ENCODE measurements at regions not wholly inside any gene's neighbourhood (a gene's known extent, or its start where the extent isn't known, plus 50 kb on each side); places are given as distances from the start of the nearest gene placed in this dataset.
"Not testable (repeated sequence)": the region's sequence is repeated elsewhere in the genome, so short reads cannot be mapped to it uniquely, and the experiment has no call there.

DNA sequence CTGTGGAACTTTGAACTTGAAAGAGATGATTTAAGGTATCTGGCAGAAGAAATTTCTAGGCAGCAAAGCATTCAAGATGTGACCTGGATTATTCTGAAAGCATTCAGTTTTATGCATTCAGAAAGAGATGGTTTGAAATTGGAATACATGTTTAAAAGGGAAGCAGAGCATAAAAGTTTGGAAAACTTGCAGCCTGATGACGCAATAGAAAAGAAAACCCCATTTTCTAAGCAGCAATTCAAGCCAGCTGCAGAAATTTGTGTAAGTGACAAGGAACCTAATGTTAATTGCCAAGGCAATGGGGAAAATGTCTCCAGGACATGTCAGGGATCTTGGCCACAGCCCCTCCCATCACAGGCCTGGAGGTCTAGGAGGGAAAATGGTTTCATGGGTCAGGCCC, 354.0 kb downstream of the ZNF326 start:
- no peak for DNase-seq (ENCODE audit: low spot score)

DNA sequence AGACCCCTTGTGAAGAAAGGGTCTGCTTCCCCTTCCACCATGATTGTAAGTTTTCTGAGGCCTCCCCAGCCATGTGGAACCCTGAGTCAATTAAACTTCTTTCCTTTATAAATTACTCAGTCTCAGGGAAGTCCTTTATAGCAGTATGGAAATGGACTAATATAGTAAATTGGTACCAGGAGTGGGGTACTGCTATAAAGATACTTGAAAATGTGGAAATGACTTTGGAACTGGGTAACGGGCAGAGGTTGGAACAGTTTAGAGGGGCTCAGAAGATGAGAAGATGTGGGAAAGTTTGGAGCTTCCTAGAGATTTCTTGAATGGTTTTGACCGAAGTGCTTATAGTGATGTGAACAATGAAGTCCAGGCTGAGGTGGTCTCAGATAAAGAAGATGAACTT, 353.5 kb downstream of the ZNF326 start:
- DNase-seq (ENCODE audit: low spot score): not testable (repeated sequence)

DNA sequence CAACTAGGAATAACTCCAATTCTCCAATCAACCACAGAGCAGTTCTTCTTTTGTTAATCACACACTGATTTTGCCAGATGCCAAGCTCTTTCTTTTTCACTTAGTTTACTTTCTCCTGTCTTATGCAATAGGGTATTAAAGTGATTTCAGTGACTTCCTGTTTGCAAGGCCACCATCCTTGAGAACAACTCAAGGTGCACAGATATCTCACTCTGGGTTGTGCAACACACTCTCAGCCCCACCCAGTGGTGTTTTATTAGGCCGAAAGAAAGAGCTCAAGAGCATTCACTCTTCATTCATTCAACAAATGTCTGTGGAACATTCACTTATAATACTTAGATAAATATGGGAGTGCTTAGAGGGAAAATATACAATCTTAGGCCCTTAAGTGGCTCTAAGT, 352.5 kb downstream of the ZNF326 start:
- DNase-seq (ENCODE audit: low spot score): no peak

DNA sequence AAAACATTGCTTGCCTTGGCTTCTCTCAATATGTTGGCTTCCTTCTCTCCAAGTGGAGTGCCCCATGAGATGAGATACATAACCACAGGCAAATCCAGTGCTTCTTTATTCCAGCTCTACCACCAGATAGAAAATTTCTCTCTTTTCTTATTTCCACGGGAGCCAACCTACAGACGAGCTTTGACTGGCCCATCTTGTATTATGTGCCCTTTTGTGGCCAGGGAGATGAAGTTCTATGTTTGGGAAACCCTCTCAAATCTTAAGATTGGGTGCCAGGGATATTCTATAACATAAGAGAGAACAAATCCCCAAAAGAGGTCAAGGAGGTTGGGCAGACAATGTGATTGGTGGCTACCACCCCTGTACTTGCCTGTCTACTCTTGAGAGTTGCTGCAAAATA, 351.8 kb downstream of the ZNF326 start:
- DNase-seq (ENCODE audit: low spot score): no peak

DNA sequence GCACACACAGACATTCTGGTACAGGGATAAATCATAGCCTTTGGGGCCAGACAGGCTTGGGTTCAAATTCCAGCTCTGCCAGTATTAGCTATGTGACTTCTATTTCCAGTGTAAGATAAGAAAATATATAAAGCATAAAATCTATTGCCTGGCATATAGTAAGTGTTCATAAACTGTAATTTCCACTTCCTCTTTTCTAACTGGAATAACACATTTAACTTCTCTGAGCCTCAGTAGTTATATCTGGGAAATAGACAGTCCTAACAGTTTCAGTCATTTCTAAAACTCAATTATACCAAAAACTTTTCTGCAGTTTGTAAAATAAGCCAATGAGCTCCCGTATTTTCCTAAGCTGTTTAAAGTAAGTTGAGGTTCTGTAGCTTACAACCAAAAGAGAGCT, 351.4 kb downstream of the ZNF326 start:
- no peak for DNase-seq (ENCODE audit: low spot score)

DNA sequence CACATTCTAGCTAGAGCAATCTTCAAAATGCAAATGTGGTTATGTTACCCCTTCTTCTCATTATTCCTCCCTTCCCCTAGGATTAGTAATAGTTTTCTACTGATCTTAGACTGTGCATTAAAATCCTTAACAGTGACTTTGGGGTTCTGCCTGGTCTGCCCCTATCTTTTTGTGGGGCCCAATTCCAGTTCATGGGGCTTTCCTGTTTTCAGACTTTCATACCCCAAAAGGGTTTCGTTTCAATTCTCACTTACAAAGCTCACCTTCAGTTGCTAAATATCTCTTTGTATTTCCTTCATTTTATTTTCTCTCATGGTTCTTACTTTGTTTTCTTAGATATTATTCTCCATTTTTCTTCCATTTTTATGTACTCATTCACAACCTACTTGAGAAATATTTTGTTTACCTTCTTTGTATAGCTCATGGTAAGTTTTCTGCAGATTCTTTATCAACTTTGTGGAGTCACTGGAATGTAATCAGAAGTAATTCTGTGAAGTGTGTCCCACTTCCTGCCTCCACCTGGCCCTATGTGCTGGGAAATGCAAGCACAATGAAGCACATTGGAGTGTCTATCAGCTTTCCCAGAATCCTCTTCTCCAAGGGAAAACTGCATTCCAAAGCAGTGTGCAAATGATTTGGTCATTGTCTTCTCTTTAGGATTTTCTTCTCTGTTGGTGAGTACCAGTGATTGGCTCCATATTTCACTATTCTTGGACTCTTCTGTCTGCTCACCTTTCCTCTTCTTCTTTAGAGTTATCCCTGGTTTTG, 350.2 kb downstream of the ZNF326 start:
- DNase-seq (ENCODE audit: low spot score): no peak

DNA sequence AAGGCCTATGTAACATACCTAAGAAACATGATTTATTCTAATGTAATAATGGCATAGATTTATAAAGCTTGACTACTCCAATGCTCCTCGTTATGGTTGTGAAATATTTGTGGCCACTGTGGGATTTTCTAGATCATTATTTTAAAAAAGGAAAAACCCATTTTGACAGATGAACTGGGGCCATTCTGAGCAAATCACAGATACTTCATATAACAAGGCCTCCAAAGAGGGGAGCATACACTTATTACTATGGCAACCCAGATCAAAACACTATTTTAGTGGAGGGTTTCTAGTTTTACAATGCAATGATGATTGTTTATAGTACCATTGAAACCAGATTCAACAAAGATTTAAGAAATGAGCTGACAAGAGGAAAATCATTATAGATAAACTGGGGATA, 346.6 kb downstream of the ZNF326 start:
- DNase-seq (ENCODE audit: low spot score): no peak

DNA sequence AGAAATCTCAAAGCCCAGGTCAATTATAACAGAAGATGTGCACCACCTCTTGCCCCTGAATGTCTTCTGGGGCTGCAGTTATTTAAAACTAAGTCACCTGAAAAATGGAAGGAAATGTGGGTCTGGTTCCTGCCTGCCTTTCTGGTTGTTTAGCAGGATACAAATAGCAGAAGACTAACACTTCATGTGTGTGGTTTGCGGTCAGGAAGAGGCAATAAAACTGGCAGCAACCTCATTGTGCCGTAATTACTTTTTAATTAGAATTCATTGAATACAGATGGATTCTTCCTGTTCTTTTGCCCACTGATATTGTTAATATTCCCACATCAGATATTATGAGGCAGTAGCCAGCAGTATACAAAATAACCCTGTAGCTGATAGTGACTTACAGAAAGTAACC, 345.7 kb downstream of the ZNF326 start:
- DNase-seq (ENCODE audit: low spot score): no peak

DNA sequence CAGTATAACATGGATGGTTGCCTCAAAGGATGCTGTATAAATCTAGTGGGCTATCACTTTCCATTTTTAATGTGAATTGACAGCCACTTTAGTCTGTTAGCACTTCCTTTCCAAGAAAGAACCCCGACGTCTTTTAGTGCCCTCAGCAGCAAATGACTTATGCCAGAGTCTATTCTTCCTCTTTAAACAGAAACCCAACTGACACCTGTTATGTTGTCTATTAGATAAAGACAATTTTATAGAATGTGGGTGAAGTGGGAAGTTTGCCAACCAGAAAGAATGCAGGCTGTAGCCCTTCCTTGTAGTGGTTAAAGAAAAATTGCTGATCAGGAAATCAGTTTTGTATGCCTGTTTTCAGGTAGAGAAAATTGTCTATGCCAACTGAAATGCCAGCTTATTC, 344.9 kb downstream of the ZNF326 start:
- DNase-seq (ENCODE audit: low spot score): no peak

DNA sequence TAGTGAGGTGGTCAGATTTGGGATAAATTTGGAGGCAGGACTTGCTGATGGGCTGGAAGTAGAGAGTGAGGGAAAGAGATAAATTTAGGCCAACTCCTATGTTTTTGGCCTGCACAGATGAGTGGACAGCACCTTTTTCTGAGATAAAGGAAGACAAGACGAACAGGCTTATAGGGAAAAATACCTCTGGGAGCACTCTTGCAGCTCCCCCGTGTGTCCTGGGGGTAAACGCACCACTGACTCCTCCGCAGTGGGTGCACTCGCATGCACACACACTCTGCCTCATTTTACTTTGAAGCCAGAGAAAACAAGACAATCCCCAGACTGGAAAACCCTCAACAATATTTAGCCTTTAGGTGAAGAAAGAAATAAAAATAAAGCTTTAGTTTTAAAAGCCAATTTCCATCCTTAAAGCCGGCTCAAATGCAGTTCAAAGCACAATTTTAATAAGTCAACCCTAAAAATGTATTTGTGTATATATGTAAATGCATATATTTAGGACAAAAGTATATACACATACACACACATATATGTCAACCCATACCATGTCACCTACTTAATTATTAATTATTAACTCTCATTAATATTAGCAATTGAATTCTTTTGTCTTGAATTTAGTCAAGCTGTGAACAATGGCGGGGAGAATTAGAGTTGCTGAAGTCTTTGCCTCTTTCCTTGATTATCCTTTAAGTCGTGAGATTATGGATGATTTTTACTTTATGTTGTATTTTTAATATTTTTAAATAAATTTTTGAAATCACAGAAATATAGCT, 341.8 kb downstream of the ZNF326 start:
- DNase-seq (ENCODE audit: low spot score): no peak

DNA sequence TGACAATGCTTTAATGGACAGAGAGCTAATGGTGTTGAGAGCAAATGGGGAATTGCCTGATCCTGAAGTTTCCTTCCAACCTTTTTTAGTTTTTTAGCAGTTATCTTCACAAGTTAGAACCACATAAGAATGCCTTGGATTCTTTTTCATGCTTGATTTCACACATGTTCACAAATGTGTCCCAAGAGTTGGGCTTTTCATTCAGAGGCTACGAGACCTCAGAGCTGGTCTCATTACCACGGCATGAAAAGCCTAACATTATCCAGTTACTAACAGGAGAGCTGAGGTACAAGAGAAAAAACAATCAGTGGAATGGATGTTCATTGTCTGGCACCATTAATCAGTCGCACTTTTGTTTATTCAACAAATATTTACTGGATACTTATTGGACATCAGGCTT, 340.6 kb downstream of the ZNF326 start:
- DNase-seq (ENCODE audit: low spot score): no peak

DNA sequence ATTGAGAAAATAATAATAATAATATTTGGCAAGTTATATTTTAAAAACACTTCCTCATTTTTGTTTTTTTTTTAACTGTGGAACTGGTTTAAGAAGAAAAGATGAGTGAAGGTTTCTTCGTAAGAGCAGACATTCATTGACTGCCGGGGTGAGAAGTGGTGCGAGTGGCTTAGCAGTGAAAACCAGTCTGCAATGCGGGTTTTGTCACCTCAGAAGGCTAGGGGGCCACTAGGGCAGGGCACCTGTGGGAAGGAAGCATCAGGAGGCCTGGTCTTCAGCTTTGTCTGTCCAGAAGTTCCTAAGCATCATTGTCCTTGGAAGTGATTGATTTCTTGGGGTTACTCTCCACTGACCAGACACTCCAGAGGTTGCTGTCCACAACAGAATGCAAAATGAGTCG, 339.2 kb downstream of the ZNF326 start:
- no peak for DNase-seq (ENCODE audit: low spot score)

DNA sequence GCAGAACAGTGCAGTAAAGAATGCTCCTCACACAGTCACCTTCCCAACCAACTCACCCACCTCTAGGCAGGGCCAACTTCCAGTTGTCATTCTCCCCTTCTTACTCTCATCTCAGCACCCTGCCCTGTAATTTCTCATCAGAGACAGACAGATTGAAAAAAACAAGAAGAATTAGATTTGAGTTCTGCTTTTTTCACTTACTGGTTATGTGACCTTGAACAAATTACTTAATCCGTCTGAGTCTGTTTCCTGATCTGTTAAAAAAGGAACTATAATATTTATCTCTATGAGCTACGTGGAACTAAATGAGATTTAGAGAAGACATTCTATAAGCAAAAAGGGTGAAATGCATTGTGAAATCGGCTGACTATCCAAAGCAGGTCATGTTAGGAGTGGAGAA, 330.3 kb downstream of the ZNF326 start:
- no peak for DNase-seq (ENCODE audit: low spot score)

DNA sequence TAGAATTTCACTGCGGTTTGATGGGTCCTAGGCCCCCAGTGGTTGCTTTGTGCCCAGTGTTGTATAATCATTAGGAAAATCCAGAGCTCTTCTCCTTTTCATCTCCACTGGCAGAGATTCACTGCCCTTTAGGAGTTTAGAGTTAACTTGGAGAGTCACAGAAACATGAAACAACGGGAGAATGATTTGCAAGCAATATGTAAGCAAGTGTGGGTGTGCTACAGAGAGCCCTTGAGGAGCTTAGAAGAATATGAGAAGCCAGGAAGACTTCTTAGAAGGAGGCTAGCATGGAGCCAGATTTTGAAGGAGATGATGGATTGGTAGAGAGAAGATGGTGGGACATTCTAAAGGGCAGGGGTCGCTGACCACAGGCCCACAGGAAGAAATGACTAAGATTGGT, 327.3 kb downstream of the ZNF326 start:
- no peak for DNase-seq (ENCODE audit: low spot score)

DNA sequence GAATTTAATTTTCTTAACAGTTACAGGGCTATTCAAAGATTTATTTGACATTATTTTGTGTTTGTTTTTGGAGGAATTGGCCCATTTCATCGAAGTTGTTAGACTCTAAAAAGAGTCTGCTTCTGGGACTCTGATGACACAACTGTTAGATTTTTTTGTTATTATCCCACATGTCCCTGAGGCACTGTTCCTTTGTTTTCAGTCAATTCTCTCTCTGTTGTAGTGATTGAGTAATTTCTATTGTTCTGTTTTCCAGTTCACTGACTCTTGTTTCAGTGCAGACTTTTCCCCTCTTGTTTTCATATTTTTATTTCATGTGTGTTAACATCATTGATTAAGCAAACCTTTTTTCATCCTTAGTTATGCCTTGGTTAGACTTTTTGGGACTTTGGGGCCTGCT, 325.0 kb downstream of the ZNF326 start:
- DNase-seq (ENCODE audit: low spot score): no peak

DNA sequence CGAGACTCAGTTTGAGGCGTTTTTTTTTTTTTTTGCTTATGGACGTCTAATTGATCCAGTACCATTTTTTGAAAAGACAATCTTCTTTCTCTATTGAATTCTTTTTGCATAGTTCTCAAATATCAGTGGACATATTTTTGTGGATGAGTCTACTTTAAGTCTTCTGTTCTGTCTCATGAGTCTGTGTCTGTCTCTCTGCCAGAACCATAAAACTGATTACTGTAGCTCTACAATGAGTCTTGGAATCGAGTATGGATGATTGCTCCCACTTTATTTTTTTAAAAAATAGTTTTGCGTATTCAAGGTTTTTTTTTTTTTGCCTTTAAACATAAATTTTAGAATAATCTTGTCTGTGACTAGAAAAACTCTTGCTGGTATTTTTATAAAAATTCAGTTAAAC, 323.5 kb downstream of the ZNF326 start:
- DNase-seq (ENCODE audit: low spot score): no peak

DNA sequence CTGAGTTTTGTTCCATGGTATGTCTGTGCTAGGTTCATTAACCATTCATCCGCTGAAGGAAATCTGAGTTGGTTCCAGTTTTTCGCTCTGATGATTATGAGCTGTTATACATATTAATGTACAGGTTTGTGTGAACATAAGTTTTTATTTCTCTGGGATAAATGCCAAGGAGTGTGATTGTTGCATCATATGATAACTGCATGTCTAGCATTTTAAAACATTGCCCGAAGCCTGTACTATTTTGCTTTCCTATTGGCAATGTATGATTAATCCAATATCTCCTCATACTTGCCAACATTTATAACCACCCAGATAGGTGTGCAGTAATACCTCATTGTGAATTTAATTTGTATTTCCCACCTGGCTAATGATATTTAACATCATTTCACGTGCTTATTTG, 322.7 kb downstream of the ZNF326 start:
- no peak for DNase-seq (ENCODE audit: low spot score)

DNA sequence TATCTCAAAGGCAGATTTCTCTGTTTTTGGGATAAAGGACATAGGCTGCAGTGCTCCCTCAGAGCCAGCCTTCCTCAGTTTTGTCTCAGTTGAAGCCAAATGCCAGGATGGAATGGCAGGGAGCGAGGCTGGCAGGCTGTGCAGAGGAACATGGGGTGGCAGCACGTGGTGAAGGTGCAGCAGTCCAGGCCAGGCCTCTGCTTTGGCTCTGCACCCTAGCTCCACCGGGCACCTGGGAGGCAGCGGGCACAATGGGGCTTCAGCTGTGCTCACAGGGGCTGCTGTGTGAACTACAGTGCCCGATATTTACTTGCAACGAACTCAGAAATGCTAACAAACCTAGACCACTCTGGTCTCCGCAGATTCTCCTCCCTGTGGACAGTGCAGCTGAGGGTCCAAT, 319.6 kb downstream of the ZNF326 start:
- DNase-seq (ENCODE audit: low spot score): no peak

DNA sequence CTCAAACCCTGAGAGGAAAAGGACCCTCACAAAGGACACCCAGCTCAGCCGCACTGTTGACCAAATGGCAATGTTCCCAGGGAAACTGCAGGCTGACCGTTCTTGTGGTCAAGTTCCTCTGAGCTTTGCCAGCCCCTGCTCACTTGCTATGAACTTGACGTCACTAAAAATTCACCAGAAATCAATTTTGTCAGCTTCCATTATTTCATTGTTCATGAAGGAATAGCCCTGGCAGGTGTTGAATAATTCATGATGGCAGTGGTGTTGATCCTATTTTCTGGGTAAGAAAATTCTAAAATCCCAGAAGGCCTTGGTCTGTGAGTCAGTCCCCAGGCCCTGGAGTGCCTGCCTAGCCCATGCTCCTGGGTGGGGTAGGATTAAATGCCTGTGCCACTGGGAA, 318.9 kb downstream of the ZNF326 start:
- DNase-seq (ENCODE audit: low spot score): no peak

DNA sequence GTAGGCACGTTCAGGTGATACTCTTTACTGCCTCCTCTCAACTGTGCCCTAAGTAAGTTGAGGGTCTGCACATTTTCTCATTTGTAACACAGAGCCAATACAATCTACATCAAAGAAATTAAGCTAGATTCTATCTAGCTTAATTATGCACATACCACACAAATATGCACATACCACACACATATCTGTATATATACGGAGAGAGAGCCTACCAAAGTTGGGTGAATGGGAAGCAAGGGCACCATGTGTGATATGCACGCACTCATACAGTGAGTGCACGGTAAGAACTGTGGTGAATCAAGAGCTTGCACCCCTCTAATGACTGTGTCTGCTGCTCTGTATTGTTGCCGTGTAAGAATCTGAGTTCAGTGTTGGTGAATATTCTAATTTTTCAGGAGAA, 314.9 kb downstream of the ZNF326 start:
- no peak for DNase-seq (ENCODE audit: low spot score)

DNA sequence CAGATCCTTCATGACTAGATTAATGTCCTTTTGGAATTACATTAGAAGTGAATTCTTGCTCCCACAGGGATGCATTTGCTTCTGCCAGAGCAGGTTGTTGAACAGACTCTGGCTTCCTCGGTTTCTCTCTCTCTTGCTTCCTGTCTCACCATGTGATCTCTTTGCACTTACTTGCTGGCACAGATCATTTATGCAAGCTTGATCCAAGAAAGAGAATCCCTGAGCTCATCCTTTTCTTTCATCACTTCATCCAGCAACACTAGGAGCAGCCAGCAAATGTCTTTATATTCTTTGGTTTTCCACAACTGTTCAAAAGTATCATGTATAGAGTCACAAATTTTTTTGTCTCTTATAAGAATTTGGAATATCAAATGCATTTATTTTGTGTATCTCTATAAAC, 313.5 kb downstream of the ZNF326 start:
- no peak for DNase-seq (ENCODE audit: low spot score)

DNA sequence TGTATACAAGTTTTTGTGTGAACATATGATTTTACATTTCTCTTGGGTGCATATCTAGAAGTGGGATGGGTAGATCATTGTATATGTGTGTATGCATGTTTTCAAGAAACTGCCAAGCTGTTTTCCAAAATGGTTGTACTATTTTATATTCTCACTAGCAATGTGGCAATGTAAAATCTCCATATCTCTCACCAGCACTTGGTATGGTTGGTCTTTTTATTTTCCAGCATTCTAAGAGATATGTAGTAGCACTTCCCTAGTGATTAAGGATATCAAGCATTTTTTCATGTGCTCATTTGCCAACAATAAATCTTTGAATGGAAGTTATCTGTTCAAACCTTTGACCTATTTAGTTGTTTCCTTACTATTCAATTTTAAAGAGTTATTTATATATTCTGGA, 310.7 kb downstream of the ZNF326 start:
- DNase-seq (ENCODE audit: low spot score): no peak

DNA sequence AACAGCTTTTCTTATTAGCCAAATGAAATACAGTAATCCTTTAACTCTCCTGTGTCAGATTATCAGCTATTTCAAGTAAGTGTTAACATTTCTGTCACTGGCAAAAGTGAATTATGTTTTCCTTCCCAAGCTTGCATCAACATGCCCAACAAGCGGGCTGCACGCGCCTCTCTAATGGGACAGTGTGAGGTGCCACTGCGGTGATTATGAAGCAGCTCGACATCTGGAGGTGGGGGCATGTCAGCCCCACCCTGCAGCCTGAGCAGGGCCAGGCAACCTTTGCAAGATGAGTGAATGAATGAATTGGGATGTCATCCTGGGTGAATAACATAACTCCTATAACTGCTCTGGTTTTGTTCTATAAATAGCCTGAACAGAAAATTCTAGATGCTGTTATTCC, 301.4 kb downstream of the ZNF326 start:
- DNase-seq (ENCODE audit: low spot score): no peak

DNA sequence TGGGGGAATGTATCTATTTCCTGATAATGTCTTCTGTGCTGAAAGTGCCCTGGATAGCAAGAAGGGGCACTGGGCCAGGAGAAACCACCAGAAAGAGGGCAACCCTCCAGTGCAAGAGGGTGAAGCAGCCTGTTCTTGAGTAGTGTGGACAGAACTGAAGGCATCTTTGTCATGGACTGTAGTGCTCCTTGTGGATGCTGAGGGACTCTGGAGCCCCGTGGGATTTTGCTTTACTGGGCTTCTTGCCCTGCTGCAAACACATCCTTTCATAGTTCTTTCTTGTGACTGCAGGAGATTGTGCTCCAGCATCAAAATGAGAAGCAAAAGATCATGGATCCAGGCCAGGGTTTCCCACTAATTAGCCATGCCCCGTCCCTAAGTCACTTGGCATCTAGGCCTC, 300.6 kb downstream of the ZNF326 start:
- DNase-seq (ENCODE audit: low spot score): no peak

All from AG20443 (cell line).